Upper lobe of left lung (tissue), 4 donors: ENCODE measurements at regions not wholly inside any gene's neighbourhood (a gene's known extent, or its start where the extent isn't known, plus 50 kb on each side); places are given as distances from the start of the nearest gene placed in this dataset.

Experiments used
- CTCF ChIP-seq, 6 experiments: fragments of 450-650 bp in 4 of 6; fragments of 200-600 bp in 2 of 6; sonication (generic) in 2 of 6; IDR thresholded peaks; one replicate each; pipeline ENCODE4 v1.5.1; 2016 to 2019; ENCODE audit warnings: antibody characterized with exemption in 6 of 6
- EP300 ChIP-seq, 4 donors: sonication (generic); formaldehyde crosslinking; IDR thresholded peaks; one replicate each; pipeline ENCODE4 v1.5.1; 2017; ENCODE audit warnings: antibody characterized with exemption in 4 of 4, control low read depth in 2 of 4

- TF ChIP-seq CTCF (IDR thresholded peaks at IDR 0.05) (no peak), EP300 (IDR thresholded peaks at IDR 0.05) (no peak)
Observed at GRCh38 chr5:138697720-138698360, 55.4 kb upstream of the CTNNA1 start.
